ENCODE measurements at regions not wholly inside any gene's neighbourhood (a gene's known extent, or its start where the extent isn't known, plus 50 kb on each side); places are given as distances from the start of the nearest gene placed in this dataset.
A peak's percentile ranks its signal among the peaks of the same experiment; 100 is the strongest.

DNA sequence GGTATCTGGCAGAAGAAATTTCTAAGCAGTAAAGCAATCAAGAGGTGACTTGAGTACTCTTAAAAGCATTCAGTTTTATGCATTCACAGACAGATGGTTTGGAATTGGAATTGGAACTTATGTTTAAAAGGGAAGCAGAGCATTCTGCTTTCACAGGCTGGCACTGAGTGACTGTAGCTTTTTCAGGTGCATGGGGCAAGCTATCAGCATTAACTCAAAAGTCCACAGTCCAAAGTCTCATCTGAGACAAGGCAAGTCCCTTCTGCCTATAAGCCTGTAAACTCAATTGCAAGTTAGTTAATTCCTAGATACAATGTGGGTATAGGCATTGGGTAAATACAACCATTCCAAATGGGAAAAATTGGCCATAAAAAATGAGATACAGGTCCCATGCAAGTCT, 1620.3 kb downstream of the MRPL39 start:
- Mint-ChIP-seq H3K27me3 (no peaks in the 10 kb centered on the region), H3K36me3 (no peaks in the 10 kb centered on the region), H3K9me3 (peaks cover 9 to 10% (median 9%) of the 10 kb centered on the region in 3 donors), H3K4me3 (no peak overlapping the region), H3K4me1 (no peaks in the 10 kb centered on the region), H3K27ac (no peak overlapping the region)

GRCh38 chr21:23986214-23986613, 1621.1 kb downstream of the MRPL39 start:
- H3K4me3 Mint-ChIP-seq = no peak overlapping the region
- peak overlapping the region in 1 of 3 donors; percentile 36 for H3K27ac Mint-ChIP-seq
- no peaks in the 10 kb centered on the region for H3K36me3 Mint-ChIP-seq
- H3K27me3 Mint-ChIP-seq = no peaks in the 10 kb centered on the region
- H3K4me1 Mint-ChIP-seq = no peaks in the 10 kb centered on the region
- peaks cover 9 to 10% (median 9%) of the 10 kb centered on the region in 3 donors for H3K9me3 Mint-ChIP-seq

GRCh38 chr21:23982546-23982945, 1624.7 kb downstream of the MRPL39 start:
- H3K36me3 Mint-ChIP-seq = no peaks in the 10 kb centered on the region
- H3K4me3 Mint-ChIP-seq = no peak overlapping the region
- H3K27me3 Mint-ChIP-seq = no peaks in the 10 kb centered on the region
- no peak overlapping the region for H3K27ac Mint-ChIP-seq
- peaks cover 0 to 2% (median 0%) of the 10 kb centered on the region in 3 donors for H3K4me1 Mint-ChIP-seq
- H3K9me3 Mint-ChIP-seq = peaks cover 7 to 10% (median 7%) of the 10 kb centered on the region in 3 donors

DNA sequence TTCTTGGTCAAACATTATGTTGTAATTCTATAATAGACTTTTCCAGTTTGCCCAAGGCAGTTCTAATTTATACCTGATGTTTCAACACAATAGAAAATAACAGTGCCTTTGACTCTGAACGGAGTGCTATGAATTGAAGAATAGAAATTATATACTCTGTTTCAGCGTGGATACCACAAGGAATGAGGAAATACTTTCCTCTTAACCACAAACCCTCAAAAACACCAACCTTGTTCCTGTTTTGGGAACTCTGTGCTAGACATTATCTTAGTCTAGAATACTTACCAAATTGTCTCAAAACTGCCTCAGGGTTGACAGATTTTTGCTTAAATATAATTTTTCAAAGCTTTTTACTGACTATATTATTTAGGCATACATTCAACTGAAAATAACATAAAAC, 1629.3 kb downstream of the MRPL39 start:
- H3K27ac Mint-ChIP-seq = no peak overlapping the region

GRCh38 chr21:23968722-23969647, 1638.3 kb downstream of the MRPL39 start:
- H3K27ac Mint-ChIP-seq = peak overlapping the region; percentile 5 to 86 (median 27)
- H3K4me1 Mint-ChIP-seq = peaks cover 10 to 13% (median 10%) of the 10 kb centered on the region in 3 donors
- no peaks in the 10 kb centered on the region for H3K27me3 Mint-ChIP-seq
- H3K4me3 Mint-ChIP-seq = peak overlapping the region; percentile 15 to 92 (median 78)
- no peaks in the 10 kb centered on the region for H3K36me3 Mint-ChIP-seq
- H3K9me3 Mint-ChIP-seq = no peaks in the 10 kb centered on the region

More for the DNA sequence above, 1629.3 kb downstream of the MRPL39 start:
- no peaks in the 10 kb centered on the region for H3K27me3 Mint-ChIP-seq
- H3K4me3 Mint-ChIP-seq = no peak overlapping the region
- H3K9me3 Mint-ChIP-seq = no peaks in the 10 kb centered on the region
- peaks cover 0 to 5% (median 4%) of the 10 kb centered on the region in 3 donors for H3K4me1 Mint-ChIP-seq
- H3K36me3 Mint-ChIP-seq = no peaks in the 10 kb centered on the region

GRCh38 chr21:23968008-23968407, 1639.3 kb downstream of the MRPL39 start:
- no peaks in the 10 kb centered on the region for H3K36me3 Mint-ChIP-seq
- no peaks in the 10 kb centered on the region for H3K27me3 Mint-ChIP-seq
- no peaks in the 10 kb centered on the region for H3K9me3 Mint-ChIP-seq
- no peak overlapping the region for H3K4me3 Mint-ChIP-seq
- H3K27ac Mint-ChIP-seq = no peak overlapping the region
- peaks cover 10 to 13% (median 10%) of the 10 kb centered on the region in 3 donors for H3K4me1 Mint-ChIP-seq

GRCh38 chr21:23963454-23963853, 1643.8 kb downstream of the MRPL39 start:
- H3K36me3 Mint-ChIP-seq = no peaks in the 10 kb centered on the region
- H3K9me3 Mint-ChIP-seq = no peaks in the 10 kb centered on the region
- no peak overlapping the region for H3K4me3 Mint-ChIP-seq
- H3K27me3 Mint-ChIP-seq = no peaks in the 10 kb centered on the region
- H3K27ac Mint-ChIP-seq = no peak overlapping the region
- H3K4me1 Mint-ChIP-seq = peaks cover 2 to 4% (median 2%) of the 10 kb centered on the region in 3 donors

GRCh38 chr21:23960769-23961168, 1646.5 kb downstream of the MRPL39 start:
- H3K4me3 Mint-ChIP-seq = no peak overlapping the region
- H3K9me3 Mint-ChIP-seq = no peaks in the 10 kb centered on the region
- no peaks in the 10 kb centered on the region for H3K36me3 Mint-ChIP-seq
- peaks cover 7 to 8% (median 8%) of the 10 kb centered on the region in 3 donors for H3K4me1 Mint-ChIP-seq
- no peaks in the 10 kb centered on the region for H3K27me3 Mint-ChIP-seq
- no peak overlapping the region for H3K27ac Mint-ChIP-seq

GRCh38 chr21:23955135-23955843, 1652.0 kb downstream of the MRPL39 start:
- Mint-ChIP-seq H3K4me1 (peaks cover 18 to 20% (median 19%) of the 10 kb centered on the region in 3 donors), H3K27ac (peak overlapping the region; percentile 8 to 65 (median 18)), H3K4me3 (peak overlapping the region; percentile 51 to 81 (median 72)), H3K27me3 (no peaks in the 10 kb centered on the region), H3K36me3 (no peaks in the 10 kb centered on the region), H3K9me3 (no peaks in the 10 kb centered on the region)

- Mint-ChIP-seq H3K36me3 (no peaks in the 10 kb centered on the region), H3K4me3 (no peak overlapping the region), H3K4me1 (peaks cover 17 to 28% (median 27%) of the 10 kb centered on the region in 3 donors), H3K27ac (no peak overlapping the region), H3K9me3 (peaks cover 0 to 3% (median 0%) of the 10 kb centered on the region in 3 donors), H3K27me3 (no peaks in the 10 kb centered on the region)
These were observed 1655.0 kb downstream of the MRPL39 start for GRCh38 chr21:23952269-23952668.

DNA sequence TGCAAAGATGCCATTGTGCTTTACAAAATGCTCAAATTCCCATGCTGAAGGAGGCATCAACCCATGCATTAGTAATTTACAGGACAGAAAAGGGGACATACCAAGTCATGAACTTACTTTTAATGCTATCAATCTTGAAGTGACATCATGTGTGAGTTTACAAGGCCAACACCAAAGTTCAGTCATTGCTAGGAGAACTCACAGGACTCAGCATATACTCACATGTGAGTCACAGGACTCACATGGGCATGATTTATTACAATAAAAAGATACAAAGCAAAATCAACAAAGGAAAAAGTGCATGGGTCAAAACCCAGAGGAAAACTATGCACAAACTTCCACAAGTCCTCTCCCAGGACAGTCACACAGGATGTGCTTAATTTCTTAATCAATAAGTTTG, 1656.0 kb downstream of the MRPL39 start:
- no peak overlapping the region for H3K4me3 Mint-ChIP-seq
- H3K9me3 Mint-ChIP-seq = peaks cover 0 to 3% (median 0%) of the 10 kb centered on the region in 3 donors
- H3K36me3 Mint-ChIP-seq = no peaks in the 10 kb centered on the region
- H3K27ac Mint-ChIP-seq = no peak overlapping the region
- H3K4me1 Mint-ChIP-seq = peaks cover 13 to 25% (median 23%) of the 10 kb centered on the region in 3 donors
- no peaks in the 10 kb centered on the region for H3K27me3 Mint-ChIP-seq

DNA sequence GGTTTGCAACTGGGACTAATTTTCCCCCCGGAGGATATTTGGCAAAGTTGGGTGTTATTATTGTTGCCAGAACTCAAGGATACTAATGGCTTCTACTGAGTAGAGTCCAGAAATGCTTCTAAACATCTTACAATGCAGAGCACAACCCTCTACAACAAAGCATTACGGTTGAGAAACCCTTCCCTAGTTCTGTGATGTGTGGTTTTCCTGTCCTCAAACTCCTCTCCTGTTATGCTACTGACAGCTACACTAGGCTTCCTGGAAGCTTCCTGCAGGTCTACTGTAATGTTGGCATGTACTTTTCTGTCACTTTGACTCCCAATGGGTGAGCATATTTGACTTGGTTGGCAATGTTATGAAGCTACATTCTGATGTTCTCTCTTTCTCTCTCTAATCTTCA, 1656.9 kb downstream of the MRPL39 start:
- Mint-ChIP-seq H3K4me1 (peaks cover 6 to 17% (median 16%) of the 10 kb centered on the region in 3 donors), H3K27ac (no peak overlapping the region), H3K9me3 (peaks cover 0 to 3% (median 0%) of the 10 kb centered on the region in 3 donors), H3K36me3 (no peaks in the 10 kb centered on the region), H3K27me3 (no peaks in the 10 kb centered on the region), H3K4me3 (no peak overlapping the region)

GRCh38 chr21:23949493-23949892, 1657.8 kb downstream of the MRPL39 start:
- H3K9me3 Mint-ChIP-seq = peaks cover 0 to 3% (median 0%) of the 10 kb centered on the region in 3 donors
- peak overlapping the region in 1 of 4 donors; percentile 32 for H3K4me3 Mint-ChIP-seq
- H3K27ac Mint-ChIP-seq = no peak overlapping the region
- H3K27me3 Mint-ChIP-seq = no peaks in the 10 kb centered on the region
- peaks cover 3 to 18% (median 12%) of the 10 kb centered on the region in 3 donors for H3K4me1 Mint-ChIP-seq
- H3K36me3 Mint-ChIP-seq = no peaks in the 10 kb centered on the region

DNA sequence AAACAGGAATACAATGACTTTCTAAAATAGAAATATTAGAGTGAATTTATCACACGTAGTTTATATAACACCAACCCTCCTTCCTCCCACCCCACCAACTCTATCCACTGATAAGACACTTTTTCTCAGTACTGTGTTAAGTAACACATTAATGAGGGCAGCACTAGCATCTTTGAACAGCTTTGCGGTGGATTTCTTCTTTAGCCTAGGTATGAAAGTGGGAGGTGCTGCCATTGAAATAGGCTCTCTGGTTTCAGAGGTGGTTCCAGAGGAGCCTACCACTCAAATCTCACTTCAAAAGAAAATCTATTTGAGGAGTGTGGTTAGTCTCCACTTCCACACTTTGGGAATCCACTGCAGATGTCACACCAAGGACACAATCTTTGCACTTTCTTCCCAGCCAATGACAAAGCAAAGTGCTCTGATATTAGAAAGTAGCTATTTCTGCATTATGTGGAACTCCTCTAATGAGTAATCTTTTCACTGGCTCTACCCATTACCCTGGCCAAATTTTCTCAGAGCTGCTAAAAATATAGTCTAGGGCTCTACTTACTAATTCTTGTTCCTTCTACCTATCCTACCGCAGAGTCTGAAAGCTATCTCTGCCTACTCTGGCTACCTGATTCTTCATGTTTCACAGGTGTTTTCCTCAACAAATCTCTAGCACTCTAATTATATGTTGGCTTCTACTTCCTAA, 1667.8 kb downstream of the MRPL39 start:
- Mint-ChIP-seq H3K9me3 (no peaks in the 10 kb centered on the region), H3K36me3 (no peaks in the 10 kb centered on the region), H3K4me1 (peaks cover 12% of the 10 kb centered on the region in 3 donors), H3K27ac (no peak overlapping the region), H3K27me3 (no peaks in the 10 kb centered on the region), H3K4me3 (no peak overlapping the region)

DNA sequence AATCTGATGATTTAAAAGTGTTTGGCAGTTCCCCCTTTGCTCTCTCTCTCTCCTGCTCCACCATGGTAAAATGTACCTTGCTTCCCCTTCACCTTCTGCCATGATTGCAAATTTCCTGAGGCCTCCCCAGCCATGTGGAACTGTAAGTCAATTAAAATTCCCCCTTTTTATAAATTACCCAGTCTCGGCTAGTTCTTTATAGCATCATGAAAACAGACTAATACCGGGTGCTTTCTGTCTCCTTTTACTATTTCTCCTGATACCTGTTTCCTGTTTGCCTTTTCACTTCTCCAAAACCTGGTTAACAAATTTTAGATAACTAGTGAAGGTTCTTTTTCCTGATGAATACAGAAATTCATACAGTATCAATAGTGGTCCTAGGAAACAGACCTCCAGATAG, 1670.3 kb downstream of the MRPL39 start:
- H3K9me3 Mint-ChIP-seq = no peaks in the 10 kb centered on the region
- H3K4me3 Mint-ChIP-seq = no peak overlapping the region
- peaks cover 12% of the 10 kb centered on the region in 3 donors for H3K4me1 Mint-ChIP-seq
- no peaks in the 10 kb centered on the region for H3K36me3 Mint-ChIP-seq
- no peaks in the 10 kb centered on the region for H3K27me3 Mint-ChIP-seq
- no peak overlapping the region for H3K27ac Mint-ChIP-seq

Data from IgD-negative memory B cell (primary cell).